Loucy (cell line): ENCODE measurements at regions not wholly inside any gene's neighbourhood (a gene's known extent, or its start where the extent isn't known, plus 50 kb on each side); places are given as distances from the start of the nearest gene placed in this dataset.

Source experiments
- EZH2phosphoT487 ChIP-seq: fragments of 200-600 bp; IDR thresholded peaks from 2 replicates; pipeline ENCODE4 v1.6.1; 2018; ENCODE audit warnings: antibody characterized with exemption, mild to moderate bottlenecking, moderate library complexity, borderline replicate concordance
- TF ChIP-seq, protein P1 (sequence below): fragments of 200-600 bp; sonication (generic); conservative IDR thresholded peaks from 2 replicates; pipeline ENCODE4 v1.5.1; 2014; ENCODE audit warnings: mild to moderate bottlenecking, antibody characterized with exemption, low read length

DNA sequence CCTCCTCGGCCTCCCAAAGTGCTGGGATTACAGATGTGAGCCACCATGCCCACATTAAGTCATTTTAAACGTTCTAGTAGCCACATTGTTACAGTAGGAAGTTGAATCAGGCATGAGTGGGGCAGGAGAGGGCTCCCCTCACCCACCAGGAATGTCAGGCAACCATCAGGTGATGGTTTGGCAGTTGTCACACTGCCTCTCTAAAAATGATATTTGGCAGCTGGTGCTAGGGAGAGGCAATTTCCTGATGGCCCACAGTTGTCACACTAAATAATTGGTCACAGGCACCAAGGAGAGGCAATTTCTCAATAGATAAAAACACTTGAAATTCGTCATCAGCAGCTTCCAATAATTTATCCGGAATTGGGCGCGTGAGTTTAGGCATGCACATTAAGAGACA is 79.2 kb upstream of the ABHD2 start:
- TF ChIP-seq, protein P1, sequence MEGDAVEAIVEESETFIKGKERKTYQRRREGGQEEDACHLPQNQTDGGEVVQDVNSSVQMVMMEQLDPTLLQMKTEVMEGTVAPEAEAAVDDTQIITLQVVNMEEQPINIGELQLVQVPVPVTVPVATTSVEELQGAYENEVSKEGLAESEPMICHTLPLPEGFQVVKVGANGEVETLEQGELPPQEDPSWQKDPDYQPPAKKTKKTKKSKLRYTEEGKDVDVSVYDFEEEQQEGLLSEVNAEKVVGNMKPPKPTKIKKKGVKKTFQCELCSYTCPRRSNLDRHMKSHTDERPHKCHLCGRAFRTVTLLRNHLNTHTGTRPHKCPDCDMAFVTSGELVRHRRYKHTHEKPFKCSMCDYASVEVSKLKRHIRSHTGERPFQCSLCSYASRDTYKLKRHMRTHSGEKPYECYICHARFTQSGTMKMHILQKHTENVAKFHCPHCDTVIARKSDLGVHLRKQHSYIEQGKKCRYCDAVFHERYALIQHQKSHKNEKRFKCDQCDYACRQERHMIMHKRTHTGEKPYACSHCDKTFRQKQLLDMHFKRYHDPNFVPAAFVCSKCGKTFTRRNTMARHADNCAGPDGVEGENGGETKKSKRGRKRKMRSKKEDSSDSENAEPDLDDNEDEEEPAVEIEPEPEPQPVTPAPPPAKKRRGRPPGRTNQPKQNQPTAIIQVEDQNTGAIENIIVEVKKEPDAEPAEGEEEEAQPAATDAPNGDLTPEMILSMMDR, result no peak
- no peak for TF ChIP-seq EZH2phosphoT487
